Brain microvascular endothelial cell (primary cell): ENCODE measurements at regions not wholly inside any gene's neighbourhood (a gene's known extent, or its start where the extent isn't known, plus 50 kb on each side); places are given as distances from the start of the nearest gene placed in this dataset.
"Not testable (repeated sequence)": the region's sequence is repeated elsewhere in the genome, so short reads cannot be mapped to it uniquely, and the experiment has no call there.

ENCODE experiments used
- DNase-seq: peaks from one replicate; pipeline ENCODE4 v3.0.0-alpha.2; 2020
- H3K27ac ChIP-seq: fragments of 250-450 bp; sonication (Bioruptor Pico); 2 replicates; pipeline ENCODE4 v1.5.1; 2020; ENCODE audit warnings: mild to moderate bottlenecking, moderate library complexity
- H3K27me3 ChIP-seq: fragments of 250-450 bp; sonication (Bioruptor Pico); replicated peaks from 2 replicates; pipeline ENCODE4 v1.5.1; 2020; ENCODE audit warnings: mild to moderate bottlenecking
- H3K36me3 ChIP-seq: fragments of 250-450 bp; sonication (Bioruptor Pico); replicated peaks from 2 replicates; pipeline ENCODE4 v1.5.1; 2020; ENCODE audit warnings: mild to moderate bottlenecking
- H3K4me3 ChIP-seq: 2 replicates; pipeline ENCODE4 v1.5.1; 2011; ENCODE audit warnings: low read depth, mild to moderate bottlenecking, control low read depth, low read length, moderate library complexity
- in situ Hi-C: cut with HindIII; loops from 2 replicates; pipeline ENCODE4 v1.10.0; 2017; ENCODE audit warnings: low sequenced_read_pairs, low pct_ligation_motif_present
- TF ChIP-seq, protein P1 (sequence below): IDR thresholded peaks from 2 replicates; pipeline ENCODE4 v1.5.1; 2011; ENCODE audit warnings: low read depth, mild to moderate bottlenecking, moderate library complexity, low read length, control low read depth, inconsistent platforms; ENCODE audit errors: missing control alignments

DNA sequence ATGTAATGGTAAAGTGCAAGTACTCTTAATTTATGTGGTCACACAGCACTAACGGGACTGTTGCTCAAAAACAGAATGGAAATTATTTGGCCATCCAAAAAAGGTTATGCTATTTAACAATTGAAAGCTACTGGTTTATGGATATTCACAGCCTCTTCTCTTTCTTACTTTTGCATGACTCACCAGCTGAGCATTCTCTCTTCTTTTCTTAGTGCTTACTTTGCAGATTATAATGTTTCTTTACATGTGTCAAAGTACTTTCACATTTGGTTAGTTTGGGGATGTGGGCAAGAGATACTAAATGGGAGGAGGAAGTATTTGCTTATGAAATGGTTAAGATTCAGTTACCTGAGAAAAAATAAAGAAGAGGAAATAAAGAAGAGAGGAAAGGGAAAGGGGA is 610.5 kb downstream of the HTR1B start:
- in situ Hi-C loops = no loop called here
- H3K27me3 ChIP-seq = no peaks in the 10 kb centered on the region
- no peak overlapping the region for H3K27ac ChIP-seq
- H3K4me3 ChIP-seq = no peak overlapping the region
- TF ChIP-seq, protein P1, sequence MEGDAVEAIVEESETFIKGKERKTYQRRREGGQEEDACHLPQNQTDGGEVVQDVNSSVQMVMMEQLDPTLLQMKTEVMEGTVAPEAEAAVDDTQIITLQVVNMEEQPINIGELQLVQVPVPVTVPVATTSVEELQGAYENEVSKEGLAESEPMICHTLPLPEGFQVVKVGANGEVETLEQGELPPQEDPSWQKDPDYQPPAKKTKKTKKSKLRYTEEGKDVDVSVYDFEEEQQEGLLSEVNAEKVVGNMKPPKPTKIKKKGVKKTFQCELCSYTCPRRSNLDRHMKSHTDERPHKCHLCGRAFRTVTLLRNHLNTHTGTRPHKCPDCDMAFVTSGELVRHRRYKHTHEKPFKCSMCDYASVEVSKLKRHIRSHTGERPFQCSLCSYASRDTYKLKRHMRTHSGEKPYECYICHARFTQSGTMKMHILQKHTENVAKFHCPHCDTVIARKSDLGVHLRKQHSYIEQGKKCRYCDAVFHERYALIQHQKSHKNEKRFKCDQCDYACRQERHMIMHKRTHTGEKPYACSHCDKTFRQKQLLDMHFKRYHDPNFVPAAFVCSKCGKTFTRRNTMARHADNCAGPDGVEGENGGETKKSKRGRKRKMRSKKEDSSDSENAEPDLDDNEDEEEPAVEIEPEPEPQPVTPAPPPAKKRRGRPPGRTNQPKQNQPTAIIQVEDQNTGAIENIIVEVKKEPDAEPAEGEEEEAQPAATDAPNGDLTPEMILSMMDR = no peak
- H3K36me3 ChIP-seq = no peaks in the 10 kb centered on the region
- DNase-seq = peak; percentile 36

DNA sequence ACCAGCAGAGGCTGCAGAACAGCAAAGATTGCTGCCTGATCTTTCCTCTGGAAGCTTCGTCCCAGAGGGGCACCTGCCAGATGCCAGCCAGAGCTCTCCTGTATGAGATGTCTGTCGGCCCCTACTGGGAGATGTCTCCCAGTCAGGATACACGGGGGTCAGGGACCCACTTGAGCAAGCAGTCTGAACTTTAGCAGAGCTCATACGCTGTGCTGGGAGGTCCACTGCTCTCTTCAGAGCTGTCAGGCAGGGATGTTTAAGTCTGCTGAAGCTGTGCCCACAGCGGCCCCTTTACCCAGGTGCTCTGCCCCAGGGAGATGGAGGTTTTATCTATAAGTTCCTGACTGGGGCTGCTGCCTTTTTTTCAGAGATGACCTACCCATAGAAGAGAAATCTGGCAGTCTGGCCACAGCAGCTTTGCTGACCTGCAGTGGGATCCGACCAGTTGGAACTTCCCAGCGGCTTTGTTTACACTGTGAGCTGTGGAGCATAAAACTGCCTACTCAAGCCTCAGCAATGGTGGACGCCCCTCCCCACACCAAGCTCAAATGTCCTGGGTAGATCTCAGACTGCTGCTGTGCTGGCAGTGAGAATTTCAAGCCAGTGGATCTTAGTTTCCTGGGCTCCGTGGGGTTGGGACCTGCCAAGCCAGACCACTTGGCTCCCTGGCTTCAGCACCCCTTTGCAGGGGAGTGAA is 613.9 kb downstream of the HTR1B start:
- DNase-seq, H3K27ac ChIP-seq, H3K36me3 ChIP-seq, H3K4me3 ChIP-seq, H3K27me3 ChIP-seq, in situ Hi-C loops: not testable (repeated sequence)

DNA sequence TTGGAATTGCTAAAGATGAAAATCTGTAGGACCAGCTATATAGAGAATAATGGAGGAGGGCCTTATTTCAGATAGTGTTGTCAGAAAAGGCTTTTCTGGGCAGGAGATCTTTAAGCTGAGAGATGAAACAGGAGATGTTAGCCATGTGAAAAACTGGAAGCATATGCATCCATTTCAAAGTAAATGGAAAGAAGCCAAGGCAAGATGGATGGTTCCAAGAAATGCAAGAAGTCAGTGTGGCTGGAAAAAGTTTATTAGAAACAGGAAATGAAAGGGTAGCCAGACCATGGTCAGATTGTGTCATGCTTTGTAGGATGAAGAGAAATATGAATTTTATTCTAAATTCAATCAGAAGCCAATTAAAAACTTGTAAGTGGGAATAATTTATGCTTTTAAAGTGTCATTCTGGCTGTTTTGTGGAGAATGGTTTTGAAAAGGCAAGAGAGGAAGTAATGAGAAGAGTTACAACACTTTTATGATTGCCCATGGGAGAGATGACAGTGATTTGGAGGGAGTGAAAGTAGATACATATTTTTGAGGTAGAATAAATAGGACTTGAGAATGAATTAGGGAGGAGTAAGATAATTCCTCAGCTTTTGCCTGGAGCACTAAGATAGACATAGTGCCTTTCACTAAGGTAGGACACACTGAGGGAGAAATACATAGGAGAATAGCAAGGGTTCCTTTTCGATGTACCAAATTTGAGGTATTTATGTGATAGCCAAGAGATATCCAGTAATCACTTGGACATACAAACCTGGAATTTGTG is 620.1 kb downstream of the HTR1B start:
- H3K27me3 ChIP-seq = no peaks in the 10 kb centered on the region
- no peak overlapping the region for H3K27ac ChIP-seq
- in situ Hi-C loops = no loop called here
- no peak for DNase-seq
- TF ChIP-seq, protein P1 = no peak
- no peak overlapping the region for H3K4me3 ChIP-seq
- H3K36me3 ChIP-seq = no peaks in the 10 kb centered on the region

DNA sequence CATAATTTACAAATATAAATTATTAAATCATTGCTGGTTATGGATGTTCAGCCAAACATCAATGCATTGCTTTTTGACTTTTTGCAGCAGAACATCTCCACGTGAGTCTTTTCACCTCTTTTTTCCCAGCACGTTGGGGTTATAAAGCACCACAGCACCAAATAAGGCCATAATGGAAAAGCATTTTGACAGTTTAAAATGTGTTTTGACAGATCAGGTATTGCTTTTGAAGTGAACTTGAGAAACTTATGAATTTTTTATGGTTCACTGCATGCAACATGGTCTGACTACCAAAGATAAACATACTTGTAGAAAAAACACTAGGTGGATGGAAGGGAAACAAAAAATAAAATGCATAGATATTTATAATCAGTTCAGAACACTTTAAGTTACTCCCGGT is 622.4 kb downstream of the HTR1B start:
- no peaks in the 10 kb centered on the region for H3K27me3 ChIP-seq
- DNase-seq = no peak
- no peak overlapping the region for H3K4me3 ChIP-seq
- H3K36me3 ChIP-seq = no peaks in the 10 kb centered on the region
- in situ Hi-C loops = no loop called here
- TF ChIP-seq, protein P1 = no peak
- no peak overlapping the region for H3K27ac ChIP-seq

DNA sequence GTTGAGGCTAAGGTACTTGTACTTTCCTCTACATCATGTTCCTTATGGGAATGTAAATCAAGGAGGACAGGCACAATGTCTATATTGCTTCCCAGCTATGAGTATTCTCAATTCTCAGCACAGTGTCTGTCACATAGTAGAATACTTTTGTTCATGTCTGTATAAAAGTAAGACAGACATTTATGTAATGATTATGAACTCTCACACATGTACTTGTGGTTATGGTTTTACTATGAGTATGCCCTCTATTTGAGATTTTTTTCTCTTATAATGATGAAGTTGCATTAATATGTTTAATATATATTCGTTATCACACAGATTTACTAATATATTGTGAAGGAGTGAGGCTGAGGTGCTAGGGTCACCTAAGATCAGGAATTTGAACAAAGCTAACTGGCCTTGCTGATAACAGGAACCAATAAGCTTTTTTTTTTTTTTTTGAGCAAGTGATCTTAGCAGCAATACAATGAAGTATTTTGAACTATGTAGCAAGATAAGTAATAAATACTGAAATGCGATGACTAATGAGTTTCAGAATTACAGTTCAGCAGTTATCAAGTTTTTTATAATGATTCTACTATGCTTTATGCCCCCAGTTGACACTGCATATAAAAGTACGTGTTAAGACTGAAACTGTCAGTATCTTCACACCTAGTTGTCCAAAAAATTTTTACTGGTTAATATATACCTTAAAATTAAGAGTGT is 623.1 kb downstream of the HTR1B start:
- Histone ChIP-seq H3K4me3 (no peak overlapping the region), H3K27ac (no peak overlapping the region), H3K27me3 (no peaks in the 10 kb centered on the region), H3K36me3 (no peaks in the 10 kb centered on the region)
- no peak for DNase-seq
- TF ChIP-seq, protein P1 = no peak
- in situ Hi-C loops = no loop called here

DNA sequence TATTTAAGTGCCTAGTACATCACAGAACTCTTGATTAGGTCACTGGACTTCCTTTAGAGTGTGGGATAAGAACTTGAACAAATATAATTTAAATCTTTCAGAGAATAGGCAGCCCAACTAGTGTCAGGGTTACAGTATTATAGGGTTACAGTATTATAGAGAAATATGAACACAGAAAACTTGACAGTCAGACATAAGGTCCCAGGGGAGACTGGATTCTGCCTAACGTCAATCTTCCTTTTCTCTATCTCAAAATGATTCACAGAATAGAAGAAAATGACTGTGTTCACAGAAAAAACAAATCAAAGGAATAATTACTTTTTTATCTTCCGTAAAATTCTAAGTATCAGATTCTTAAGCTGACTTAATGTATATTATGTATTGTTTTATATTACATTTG is 623.8 kb downstream of the HTR1B start:
- Histone ChIP-seq H3K36me3 (no peaks in the 10 kb centered on the region), H3K4me3 (no peak overlapping the region), H3K27me3 (no peaks in the 10 kb centered on the region), H3K27ac (no peak overlapping the region)
- no peak for DNase-seq
- in situ Hi-C loops = no loop called here
- TF ChIP-seq, protein P1 = no peak
